ENCODE measurements at regions not wholly inside any gene's neighbourhood (a gene's known extent, or its start where the extent isn't known, plus 50 kb on each side); places are given as distances from the start of the nearest gene placed in this dataset.
"Not testable (repeated sequence)": the region's sequence is repeated elsewhere in the genome, so short reads cannot be mapped to it uniquely, and the experiment has no call there.

GRCh38 chr1:19591482-19592091 is 52.5 kb upstream of the NBL1 start:
- DNase-seq: no peak
- intact Hi-C loops (cut with DNase I): loop anchor here (10.0 kb wide), 1 partner anchor 53 kb away; the partner anchor contains the start of gene NBL1

- DNase-seq: no peak
- intact Hi-C loops (cut with DNase I): no loop called here
Measured at GRCh38 chr1:19585507-19585906, 58.6 kb upstream of the NBL1 start.

GRCh38 chr1:19582318-19582717 is 61.8 kb upstream of the NBL1 start:
- DNase-seq: peak in 1 of 10 donors; percentile 21
- intact Hi-C loops (cut with DNase I): no loop called here

DNA sequence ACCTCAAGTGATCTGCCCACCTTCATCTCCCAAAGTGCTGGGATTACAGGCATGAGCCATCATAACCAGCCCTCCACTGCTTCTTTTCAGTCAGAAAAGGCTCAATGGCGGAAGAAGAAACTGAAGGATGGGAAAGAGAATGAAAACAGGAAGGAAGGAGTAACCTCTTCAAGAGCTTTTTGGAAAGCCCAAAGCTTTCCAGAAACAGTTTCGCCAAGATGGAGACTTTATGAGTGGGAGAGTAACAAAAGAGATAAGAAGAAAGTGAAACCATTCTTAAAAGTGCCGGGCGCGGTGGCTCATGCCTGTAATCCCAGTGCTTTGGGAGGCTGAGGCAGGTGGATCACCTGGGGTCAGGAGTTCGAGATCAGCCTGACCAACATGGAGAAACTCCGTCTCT is 62.7 kb upstream of the NBL1 start:
- intact Hi-C loops (cut with DNase I): no loop called here
- no peak for DNase-seq

- DNase-seq: no peak
- intact Hi-C loops (cut with DNase I): no loop called here
Measured at GRCh38 chr1:19577561-19577960, 66.5 kb upstream of the NBL1 start.

- intact Hi-C loops (cut with DNase I): no loop called here
- no peak for DNase-seq
Measured at GRCh38 chr1:19577036-19577435, 67.1 kb upstream of the NBL1 start.

- DNase-seq: no peak
- intact Hi-C loops (cut with DNase I): no loop called here
Measured at GRCh38 chr1:19569786-19570185, 74.3 kb upstream of the NBL1 start.

DNA sequence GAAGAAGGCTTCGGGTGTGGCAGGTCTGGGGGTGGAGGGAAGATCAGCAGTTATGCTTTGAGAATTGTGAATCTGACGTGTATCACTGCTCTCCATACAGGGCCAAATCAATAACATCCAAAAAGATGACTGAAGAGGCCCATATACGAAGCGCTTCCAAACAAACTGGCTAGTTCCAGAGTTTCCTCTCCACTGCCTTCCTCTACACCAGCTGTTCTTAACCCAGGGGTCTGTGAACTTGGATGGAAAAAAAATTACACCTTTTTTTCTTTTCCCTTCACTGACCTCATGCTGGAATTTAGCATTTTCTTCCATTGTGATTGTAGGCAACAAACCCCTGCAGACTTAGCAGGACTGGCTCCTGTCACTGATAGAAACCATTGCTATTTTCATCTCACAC is 77.1 kb upstream of the NBL1 start:
- DNase-seq: no peak

DNA sequence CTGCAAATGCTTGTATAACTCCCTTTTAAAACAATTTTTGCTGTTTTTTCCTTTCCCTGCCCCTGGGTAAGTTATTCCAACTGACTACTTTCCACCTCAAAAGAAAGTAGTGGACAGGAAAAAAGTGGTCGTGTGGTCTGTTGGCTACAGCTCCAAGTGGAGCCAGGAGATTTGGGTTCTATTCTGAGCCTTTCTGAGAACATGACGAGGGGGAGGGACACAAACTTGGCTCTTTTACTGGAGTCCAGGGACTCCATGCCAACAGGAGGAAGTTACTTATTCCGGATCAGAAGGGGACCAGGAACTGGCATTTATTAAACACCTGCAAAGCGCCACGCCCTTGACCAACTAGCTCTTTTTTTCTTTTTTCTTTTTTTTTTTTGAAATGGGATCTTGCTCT is 79.0 kb upstream of the CAPZB start:
- no peak for DNase-seq

More for the DNA sequence above, 77.1 kb upstream of the NBL1 start:
- intact Hi-C loops (cut with DNase I): no loop called here

GRCh38 chr1:19563324-19564097 is 78.2 kb upstream of the CAPZB start:
- intact Hi-C loops (cut with DNase I): no loop called here
- peak in 9 of 10 donors; percentile 12 to 92 (median 48) for DNase-seq

More for the DNA sequence above, 79.0 kb upstream of the CAPZB start:
- intact Hi-C loops (cut with DNase I): no loop called here

- DNase-seq: no peak
- intact Hi-C loops (cut with DNase I): no loop called here
Measured at GRCh38 chr1:19562847-19563246, 77.5 kb upstream of the CAPZB start.

- peak in 1 of 10 donors; percentile 77 for DNase-seq
- intact Hi-C loops (cut with DNase I): no loop called here
Measured at GRCh38 chr1:19560480-19560879, 75.1 kb upstream of the CAPZB start.

DNA sequence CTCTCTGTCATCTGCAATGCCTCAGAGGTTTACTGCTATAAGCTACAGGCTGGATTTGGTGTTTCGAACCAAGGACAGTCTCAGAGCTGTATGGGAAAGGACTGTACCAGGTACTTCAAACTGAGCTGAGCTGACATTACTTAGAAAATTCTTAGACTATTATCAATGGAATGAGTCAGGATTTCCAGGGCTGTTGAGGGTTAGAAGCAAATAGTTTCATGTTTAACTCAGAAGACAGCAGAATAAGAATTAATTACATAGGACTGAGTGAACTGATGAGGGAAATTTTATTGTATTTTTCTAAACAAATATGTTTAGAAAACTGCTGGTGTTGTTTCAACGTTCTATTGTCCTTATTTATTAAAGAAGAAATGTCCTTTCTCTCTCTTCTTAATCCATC is 74.3 kb upstream of the CAPZB start:
- no peak for DNase-seq
- intact Hi-C loops (cut with DNase I): no loop called here

DNA sequence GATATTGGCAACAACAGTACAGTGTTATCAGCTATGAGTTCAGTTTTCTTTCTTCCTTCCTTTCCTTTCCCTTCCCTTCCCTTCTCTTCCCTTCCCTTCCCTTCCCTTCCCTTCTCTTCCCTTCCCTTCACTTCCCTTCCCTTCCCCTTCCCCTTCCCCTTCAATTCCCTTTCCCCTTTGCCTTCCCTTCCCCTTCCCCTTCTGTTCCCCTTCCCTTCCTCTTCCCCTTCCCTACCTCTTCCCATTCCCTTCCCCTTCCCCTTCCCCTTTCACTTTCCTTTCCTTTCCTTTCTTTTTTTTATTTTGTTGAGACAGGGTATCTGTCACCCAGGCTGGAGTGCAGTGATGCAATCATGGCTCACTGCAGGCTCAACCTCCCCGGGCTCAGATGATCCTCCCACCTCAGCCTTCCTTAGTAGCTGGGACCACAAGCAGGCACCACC is 72.3 kb upstream of the CAPZB start:
- DNase-seq: no peak
- intact Hi-C loops (cut with DNase I): no loop called here

- DNase-seq: no peak
- intact Hi-C loops (cut with DNase I): no loop called here
Measured at GRCh38 chr1:19554090-19554489, 68.8 kb upstream of the CAPZB start.

GRCh38 chr1:19552291-19553010 is 67.1 kb upstream of the CAPZB start:
- intact Hi-C loops (cut with DNase I): no loop called here
- no peak for DNase-seq

DNA sequence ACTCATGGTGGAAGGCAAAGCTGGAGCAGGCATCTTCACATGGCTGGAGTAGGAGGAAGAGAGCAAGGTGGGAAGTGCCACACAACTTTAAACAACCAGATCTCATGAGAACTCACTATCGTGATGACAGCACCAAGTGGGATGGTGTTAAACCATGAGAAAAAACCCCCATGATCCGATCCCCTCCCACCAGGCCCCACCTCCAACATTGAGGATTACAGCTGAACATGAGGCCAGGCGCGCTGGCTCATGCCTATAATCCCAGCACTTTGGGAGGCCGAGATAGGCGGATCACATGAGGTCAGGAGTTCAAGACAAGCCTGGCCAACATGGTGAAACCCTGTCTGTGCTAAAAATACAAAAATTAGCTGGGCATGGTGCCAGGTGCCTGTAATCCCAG is 66.5 kb upstream of the CAPZB start:
- intact Hi-C loops (cut with DNase I); DNase-seq: not testable (repeated sequence)

GRCh38 chr1:19550437-19550836 is 65.1 kb upstream of the CAPZB start:
- DNase-seq; intact Hi-C loops (cut with DNase I): not testable (repeated sequence)

DNA sequence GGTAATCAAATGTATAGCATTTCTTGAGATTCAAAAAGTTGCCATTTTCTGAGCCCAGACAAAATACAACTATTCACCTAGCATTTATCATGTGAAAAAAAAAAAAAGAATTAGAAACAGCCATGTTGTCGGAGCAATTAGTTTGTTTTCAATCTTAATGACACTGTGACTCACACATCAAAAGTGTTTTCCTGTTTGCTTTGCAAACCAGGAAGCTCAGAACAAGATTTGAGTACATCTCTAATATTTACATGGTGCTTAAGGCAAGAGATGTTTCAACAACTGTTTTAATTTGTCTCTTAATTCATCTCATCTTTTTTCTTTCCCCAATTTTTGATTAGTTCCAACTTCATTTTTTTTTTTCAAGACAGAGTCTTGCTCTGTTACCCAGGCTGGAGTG is 62.5 kb upstream of the CAPZB start:
- no peak for DNase-seq
- intact Hi-C loops (cut with DNase I): no loop called here

DNA sequence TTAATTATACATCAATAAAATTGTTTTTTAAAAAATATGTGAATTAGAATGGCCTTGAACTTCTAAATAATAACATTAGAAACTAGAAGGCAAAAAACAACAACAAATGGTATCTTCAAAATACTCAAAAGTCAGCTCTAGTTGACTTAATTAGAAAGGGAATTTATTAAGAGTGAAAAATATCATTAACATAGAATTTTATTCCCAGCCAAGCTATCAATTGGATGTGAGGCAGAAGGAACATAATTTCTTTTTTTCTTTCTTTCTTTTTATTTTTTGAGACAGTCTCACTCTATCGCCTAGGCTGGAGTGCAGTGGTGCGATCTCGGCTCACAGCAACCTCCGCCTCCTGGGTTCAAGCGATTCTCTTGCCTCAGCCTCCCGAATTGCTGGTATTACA is 51.2 kb upstream of the CAPZB start:
- intact Hi-C loops (cut with DNase I): no loop called here
- DNase-seq: no peak

GRCh38 chr1:19535214-19535613 is 49.9 kb upstream of the CAPZB start:
- no peak for DNase-seq
- intact Hi-C loops (cut with DNase I): no loop called here

Data from posterior cingulate gyrus (tissue), 11 donors.